ENCODE measurements at regions not wholly inside any gene's neighbourhood (a gene's known extent, or its start where the extent isn't known, plus 50 kb on each side); places are given as distances from the start of the nearest gene placed in this dataset.

DNA sequence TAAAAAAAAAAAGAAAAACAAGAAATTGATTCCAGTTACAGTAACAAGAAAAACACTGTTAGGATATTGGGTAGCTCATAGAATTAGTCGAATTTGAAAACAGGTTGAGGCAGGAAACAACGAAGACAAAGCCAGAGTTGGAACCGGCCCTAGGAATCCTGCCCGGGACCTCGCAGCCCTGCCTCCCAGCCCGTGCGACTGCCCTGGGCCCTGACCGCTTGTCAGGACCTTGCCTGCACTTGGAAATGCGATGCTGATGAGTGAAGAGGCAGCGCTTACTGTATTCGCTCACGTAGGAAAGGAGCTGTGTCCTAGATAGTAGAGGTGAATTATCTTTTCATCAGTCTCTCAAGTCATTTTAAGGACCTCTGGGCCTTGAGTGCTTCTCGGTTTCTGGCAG is 611.7 kb upstream of the FAT1 start:
- TF ChIP-seq GATA2 (IDR thresholded peaks at IDR 0.05; ENCODE audit: low read depth, low read length) (no peak), GATA3 (IDR thresholded peaks at IDR 0.05; ENCODE audit: low read depth, low read length) (no peak)
